A673 (cell line): ENCODE measurements at regions not wholly inside any gene's neighbourhood (a gene's known extent, or its start where the extent isn't known, plus 50 kb on each side); places are given as distances from the start of the nearest gene placed in this dataset.

ENCODE experiments used
- BruUV-seq: library from RNA; stranded (reverse); fragments of 400-500 nt; replicated peaks from 2 replicates; lab custom pipeline; 2021; lab: Mats Ljungman, UMichigan
- CTCF ChIA-PET: fragments of 300-600 bp; sonication (Branson Sonifier 250); formaldehyde crosslinking; loops from one replicate; lab custom pipeline; 2022; ENCODE audit warnings: antibody characterized with exemption; lab: Charles Lee
- POLR2A ChIA-PET: fragments of 300-600 bp; sonication (Branson Sonifier 250); formaldehyde crosslinking; loops from one replicate; lab custom pipeline; 2022; ENCODE audit warnings: antibody characterized with exemption; ENCODE audit not compliant: low non-redundant PET; lab: Charles Lee
- DNase-seq: peaks from one replicate; pipeline ENCODE4 v3.0.0-alpha.2; 2015; ENCODE audit warnings: low spot score
- H3K27ac ChIP-seq: fragments of 200-600 bp; sonication (generic); 2 replicates; pipeline ENCODE4 v1.5.1; 2016; ENCODE audit warnings: mixed run types, low read depth, mild to moderate bottlenecking, mixed read lengths, antibody characterized with exemption, low read length; ENCODE audit not compliant: poor library complexity, severe bottlenecking
- H3K27me3 ChIP-seq: fragments of 200-600 bp; sonication (generic); replicated peaks from 2 replicates; pipeline ENCODE4 v1.6.1; 2017; ENCODE audit warnings: mixed run types, low read depth, mild to moderate bottlenecking, mixed read lengths, antibody characterized with exemption, low read length; ENCODE audit not compliant: insufficient read depth, poor library complexity
- H3K36me3 ChIP-seq: fragments of 200-600 bp; sonication (generic); 2 replicates; pipeline ENCODE4 v1.6.1; 2016; ENCODE audit warnings: mixed run types, mild to moderate bottlenecking, mixed read lengths, antibody characterized with exemption, low read length; ENCODE audit not compliant: insufficient read depth, poor library complexity, severe bottlenecking
- H3K4me1 ChIP-seq: fragments of 200-600 bp; sonication (generic); 2 replicates; pipeline ENCODE4 v1.6.1; 2017; ENCODE audit warnings: mixed run types, mild to moderate bottlenecking, mixed read lengths, antibody characterized with exemption, low read length; ENCODE audit not compliant: insufficient read depth, poor library complexity, severe bottlenecking
- H3K4me3 ChIP-seq: fragments of 200-600 bp; sonication (generic); 2 replicates; pipeline ENCODE4 v1.5.1; 2016; ENCODE audit warnings: low read depth, mixed run types, mild to moderate bottlenecking, mixed read lengths, low read length; ENCODE audit not compliant: poor library complexity, severe bottlenecking
- H3K9me3 ChIP-seq: fragments of 200-600 bp; sonication (generic); 2 replicates; pipeline ENCODE4 v1.6.1; 2016; ENCODE audit warnings: mixed run types, low read depth, mild to moderate bottlenecking, mixed read lengths, antibody characterized with exemption, low read length; ENCODE audit not compliant: poor library complexity, severe bottlenecking
- EZH2 ChIP-seq: fragments of 200-600 bp; sonication (generic); IDR thresholded peaks from 2 replicates; pipeline ENCODE4 v1.6.1; 2017; ENCODE audit warnings: borderline replicate concordance, low read depth, mild to moderate bottlenecking, mixed read lengths, antibody characterized with exemption, low read length; ENCODE audit not compliant: poor library complexity, severe bottlenecking
- intact Hi-C: fragments of 100-400 bp; cut with micrococcal nuclease; formaldehyde crosslinking; loops from one replicate; pipeline ENCODE4 v1.10.0; 2022; ENCODE audit not compliant: unreplicated experiment
- TF ChIP-seq, protein P1 (sequence below): fragments of 300-800, 200-600 bp; sonication (generic); conservative IDR thresholded peaks from 2 replicates; pipeline ENCODE4 v1.5.1; 2017; ENCODE audit warnings: low read depth, mild to moderate bottlenecking, antibody characterized with exemption, low read length, moderate library complexity, mixed read lengths

DNA sequence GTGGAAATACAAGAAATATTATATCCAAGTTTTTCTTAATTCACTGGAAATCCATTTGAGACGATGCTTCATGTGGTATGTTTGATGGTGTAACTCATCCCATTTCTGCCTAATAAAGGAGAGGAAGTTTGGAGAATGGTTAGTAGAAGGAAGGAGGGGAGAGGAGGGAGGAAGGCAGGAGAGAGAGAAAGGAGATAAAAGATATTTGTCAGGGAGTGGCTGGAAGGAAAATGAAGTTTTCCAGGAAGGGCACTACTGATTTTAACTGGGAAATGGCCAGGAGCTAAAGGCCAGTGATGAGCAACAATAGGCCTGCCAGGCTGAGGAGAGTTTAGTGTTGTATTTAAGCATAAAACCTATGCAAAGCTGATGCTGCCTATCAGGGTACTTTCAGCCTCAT lies 182.0 kb downstream of the STK31 start:
- no TSS peak for BruUV-seq
- Histone ChIP-seq H3K4me3 (no peak overlapping the region), H3K36me3 (no peaks in the 10 kb centered on the region), H3K27ac (no peak overlapping the region), H3K9me3 (no peaks in the 10 kb centered on the region), H3K4me1 (no peaks in the 10 kb centered on the region), H3K27me3 (no peaks in the 10 kb centered on the region)
- no peak for TF ChIP-seq EZH2
- TF ChIP-seq, protein P1, sequence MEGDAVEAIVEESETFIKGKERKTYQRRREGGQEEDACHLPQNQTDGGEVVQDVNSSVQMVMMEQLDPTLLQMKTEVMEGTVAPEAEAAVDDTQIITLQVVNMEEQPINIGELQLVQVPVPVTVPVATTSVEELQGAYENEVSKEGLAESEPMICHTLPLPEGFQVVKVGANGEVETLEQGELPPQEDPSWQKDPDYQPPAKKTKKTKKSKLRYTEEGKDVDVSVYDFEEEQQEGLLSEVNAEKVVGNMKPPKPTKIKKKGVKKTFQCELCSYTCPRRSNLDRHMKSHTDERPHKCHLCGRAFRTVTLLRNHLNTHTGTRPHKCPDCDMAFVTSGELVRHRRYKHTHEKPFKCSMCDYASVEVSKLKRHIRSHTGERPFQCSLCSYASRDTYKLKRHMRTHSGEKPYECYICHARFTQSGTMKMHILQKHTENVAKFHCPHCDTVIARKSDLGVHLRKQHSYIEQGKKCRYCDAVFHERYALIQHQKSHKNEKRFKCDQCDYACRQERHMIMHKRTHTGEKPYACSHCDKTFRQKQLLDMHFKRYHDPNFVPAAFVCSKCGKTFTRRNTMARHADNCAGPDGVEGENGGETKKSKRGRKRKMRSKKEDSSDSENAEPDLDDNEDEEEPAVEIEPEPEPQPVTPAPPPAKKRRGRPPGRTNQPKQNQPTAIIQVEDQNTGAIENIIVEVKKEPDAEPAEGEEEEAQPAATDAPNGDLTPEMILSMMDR, result no peak
- intact Hi-C loops, result no loop called here
- CTCF ChIA-PET, result no interaction called here
- POLR2A ChIA-PET, result no interaction called here
- no peak for DNase-seq

DNA sequence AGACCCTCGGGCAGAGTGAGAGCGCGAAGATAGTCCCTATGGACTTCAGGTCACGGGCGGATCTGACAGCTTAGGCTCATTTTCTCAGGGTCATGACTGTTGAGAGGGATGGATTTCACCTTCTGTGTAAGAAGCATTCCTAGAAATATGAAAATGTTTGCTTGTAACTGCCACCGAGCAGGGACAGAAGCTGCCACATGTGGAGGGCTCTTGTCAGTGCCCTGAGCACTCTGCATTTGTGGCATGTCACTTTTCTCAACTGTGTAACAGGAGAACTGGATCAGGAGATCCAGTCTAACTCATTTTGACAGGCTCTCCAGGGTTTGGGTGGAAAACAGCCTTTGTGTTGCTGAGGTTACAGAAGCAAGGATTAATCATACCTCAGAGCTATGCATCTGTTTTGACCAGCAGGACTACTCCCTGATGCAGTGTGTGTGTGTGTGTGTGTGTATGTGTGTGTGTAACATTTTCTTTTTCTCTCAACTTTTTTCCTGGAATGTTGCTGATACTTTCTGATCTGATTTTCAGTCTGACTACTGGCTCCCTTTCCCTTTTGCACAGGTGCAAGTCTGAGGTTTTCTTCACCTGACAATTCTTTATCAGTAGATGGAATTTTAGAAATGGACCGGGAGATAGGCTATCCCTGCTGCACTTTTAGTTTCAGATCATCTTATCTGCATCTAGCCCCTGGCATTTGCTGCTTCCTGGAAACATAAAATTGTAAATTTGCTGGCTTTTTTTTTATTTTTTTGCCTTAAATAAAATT lies 183.3 kb downstream of the STK31 start:
- no peaks in the 10 kb centered on the region for H3K4me1 ChIP-seq
- CTCF ChIA-PET, result no interaction called here
- H3K4me3 ChIP-seq, result no peak overlapping the region
- intact Hi-C loops, result no loop called here
- no peaks in the 10 kb centered on the region for H3K9me3 ChIP-seq
- no peaks in the 10 kb centered on the region for H3K27me3 ChIP-seq
- POLR2A ChIA-PET, result no interaction called here
- DNase-seq, result no peak
- no peaks in the 10 kb centered on the region for H3K36me3 ChIP-seq
- TF ChIP-seq, protein P1, result no peak
- TF ChIP-seq EZH2, result no peak
- BruUV-seq, result no TSS peak
- H3K27ac ChIP-seq, result no peak overlapping the region

DNA sequence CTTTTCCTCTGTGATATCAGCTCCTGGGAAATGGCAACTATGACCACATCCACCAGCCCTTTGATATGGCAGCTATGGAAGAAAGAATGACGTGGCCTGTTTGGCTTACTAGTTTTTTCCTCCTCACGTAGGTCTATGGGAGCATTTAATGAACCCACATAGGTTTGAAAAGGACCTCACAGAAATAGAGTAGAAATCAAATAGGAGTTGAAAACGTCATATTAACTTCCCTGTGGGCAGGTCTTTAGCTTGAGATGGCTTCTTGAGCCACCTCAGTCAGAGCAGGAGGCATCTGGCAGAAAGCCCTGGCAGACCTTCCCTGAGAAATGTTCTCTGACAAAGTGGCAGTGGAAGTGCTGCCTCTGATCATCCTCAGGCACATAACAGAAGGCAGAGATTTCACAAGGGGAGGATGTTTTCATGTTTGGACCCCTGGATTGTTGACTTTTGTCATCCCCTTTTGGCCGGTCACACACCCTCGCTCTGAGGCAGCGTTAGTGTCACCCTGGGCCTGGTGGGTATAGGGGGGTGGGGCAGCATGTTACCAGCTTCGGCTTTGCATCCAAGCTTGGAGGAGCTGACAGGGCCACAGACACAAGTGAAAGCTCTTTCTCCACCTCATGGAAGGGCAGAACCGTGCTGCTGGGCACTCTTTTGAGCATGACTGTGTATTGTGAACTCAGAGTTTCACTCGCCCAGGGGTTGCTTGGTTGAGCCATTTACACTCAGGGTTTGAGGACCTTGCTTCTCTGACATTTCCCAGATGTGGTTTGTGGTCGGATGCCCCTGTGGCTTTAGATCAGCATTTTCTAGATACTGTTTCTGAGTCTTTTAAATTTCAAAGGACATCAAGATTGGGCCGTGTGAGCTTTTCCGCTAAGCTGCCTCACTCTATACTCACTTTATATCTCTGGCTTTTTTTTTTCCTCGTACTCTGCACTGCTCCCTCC lies 184.2 kb downstream of the STK31 start:
- CTCF ChIA-PET, result no interaction called here

More for the DNA sequence above, 184.2 kb downstream of the STK31 start:
- Histone ChIP-seq H3K27me3 (no peaks in the 10 kb centered on the region), H3K9me3 (no peaks in the 10 kb centered on the region), H3K27ac (no peak overlapping the region), H3K4me3 (no peak overlapping the region), H3K36me3 (no peaks in the 10 kb centered on the region), H3K4me1 (no peaks in the 10 kb centered on the region)
- intact Hi-C loops, result no loop called here
- no peak for DNase-seq
- TF ChIP-seq, protein P1, result no peak
- no peak for TF ChIP-seq EZH2
- POLR2A ChIA-PET, result no interaction called here
- BruUV-seq, result no TSS peak
